Keratinocyte (primary cell): ENCODE measurements at regions not wholly inside any gene's neighbourhood (a gene's known extent, or its start where the extent isn't known, plus 50 kb on each side); places are given as distances from the start of the nearest gene placed in this dataset.

Experiments used
- EZH2 ChIP-seq: IDR thresholded peaks from one replicate; pipeline ENCODE4 v1.6.1; 2012; ENCODE audit warnings: inconsistent platforms, mild to moderate bottlenecking, low read length, moderate library complexity
- TF ChIP-seq, protein P1 (sequence below), 3 experiments: IDR thresholded peaks in 1 of 3; conservative IDR thresholded peaks in 1 of 3; optimal IDR thresholded peaks in 1 of 3; 2 replicates in 2 of 3; 3 replicates in 1 of 3; pipeline versions ENCODE3 to v1.5.1; 2011; ENCODE audit warnings: low read length in 3 of 3, mild to moderate bottlenecking in 3 of 3, moderate library complexity in 2 of 3, control low read depth in 1 of 3, inconsistent platforms in 1 of 3; ENCODE audit not compliant: insufficient read depth in 2 of 3; ENCODE audit errors: extremely low read depth in 1 of 3

DNA sequence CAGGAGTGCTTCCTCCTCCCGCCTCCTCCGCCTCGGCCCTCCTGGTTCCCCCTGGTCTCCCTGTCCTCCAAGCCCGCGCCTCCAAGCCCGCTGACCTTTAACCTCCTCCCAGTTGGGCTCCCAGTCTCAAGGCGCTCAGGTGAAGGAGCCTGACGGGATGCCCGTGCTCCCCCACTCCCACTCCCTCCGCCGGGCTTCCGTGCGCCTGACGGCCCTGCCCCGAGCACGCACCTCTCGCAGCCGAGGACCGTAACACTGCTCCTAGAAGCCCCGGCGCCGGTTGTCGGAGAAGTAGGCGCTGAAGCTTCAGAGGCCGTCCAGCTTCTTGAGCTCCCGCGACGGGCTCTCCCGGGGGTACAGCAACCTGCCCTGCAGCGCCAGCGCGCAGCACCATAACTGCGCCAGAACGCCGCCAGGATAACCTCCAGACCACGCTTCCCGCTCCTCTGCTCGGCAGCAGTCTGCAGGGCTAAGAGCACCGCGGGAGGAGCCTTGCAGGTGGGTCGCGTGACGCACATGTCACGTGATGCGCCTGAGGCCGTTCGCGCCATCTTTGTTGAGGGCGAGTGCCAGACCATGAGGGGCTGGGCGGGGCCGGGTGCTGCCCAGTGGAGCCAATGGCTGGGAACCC, 71.0 kb upstream of the ZNF479 start:
- TF ChIP-seq, protein P1, sequence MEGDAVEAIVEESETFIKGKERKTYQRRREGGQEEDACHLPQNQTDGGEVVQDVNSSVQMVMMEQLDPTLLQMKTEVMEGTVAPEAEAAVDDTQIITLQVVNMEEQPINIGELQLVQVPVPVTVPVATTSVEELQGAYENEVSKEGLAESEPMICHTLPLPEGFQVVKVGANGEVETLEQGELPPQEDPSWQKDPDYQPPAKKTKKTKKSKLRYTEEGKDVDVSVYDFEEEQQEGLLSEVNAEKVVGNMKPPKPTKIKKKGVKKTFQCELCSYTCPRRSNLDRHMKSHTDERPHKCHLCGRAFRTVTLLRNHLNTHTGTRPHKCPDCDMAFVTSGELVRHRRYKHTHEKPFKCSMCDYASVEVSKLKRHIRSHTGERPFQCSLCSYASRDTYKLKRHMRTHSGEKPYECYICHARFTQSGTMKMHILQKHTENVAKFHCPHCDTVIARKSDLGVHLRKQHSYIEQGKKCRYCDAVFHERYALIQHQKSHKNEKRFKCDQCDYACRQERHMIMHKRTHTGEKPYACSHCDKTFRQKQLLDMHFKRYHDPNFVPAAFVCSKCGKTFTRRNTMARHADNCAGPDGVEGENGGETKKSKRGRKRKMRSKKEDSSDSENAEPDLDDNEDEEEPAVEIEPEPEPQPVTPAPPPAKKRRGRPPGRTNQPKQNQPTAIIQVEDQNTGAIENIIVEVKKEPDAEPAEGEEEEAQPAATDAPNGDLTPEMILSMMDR (optimal IDR thresholded peaks at IDR 0.05 in 1 of 3, IDR thresholded peaks at IDR 0.05 in 1 of 3, conservative IDR thresholded peaks at IDR 0.05 in 1 of 3; ENCODE audit: extremely low read depth in 1 of 3, insufficient read depth in 2 of 3, low read length in 3 of 3) = no peak
- TF ChIP-seq EZH2 = no peak
